Epithelial cell of proximal tubule (primary cell): ENCODE measurements at regions not wholly inside any gene's neighbourhood (a gene's known extent, or its start where the extent isn't known, plus 50 kb on each side); places are given as distances from the start of the nearest gene placed in this dataset.

ENCODE experiments used
- DNase-seq: peaks from one replicate; pipeline ENCODE4 v3.0.0-alpha.2; 2011; ENCODE audit warnings: low read depth
- H3K4me3 ChIP-seq: 2 replicates; pipeline ENCODE4 v1.5.1; 2011; ENCODE audit warnings: low read depth, mild to moderate bottlenecking, low read length
- CTCF ChIP-seq: conservative IDR thresholded peaks from 2 replicates; pipeline ENCODE4 v1.5.1; 2012; ENCODE audit warnings: low read depth, mild to moderate bottlenecking, low read length

- H3K4me3 ChIP-seq: no peak overlapping the region
- no peak for DNase-seq
- no peak for TF ChIP-seq CTCF
These were observed 58.3 kb downstream of the TMEM174 start for GRCh38 chr5:73231246-73231778.

GRCh38 chr5:73230264-73231245 is 57.6 kb downstream of the TMEM174 start:
- no peak overlapping the region for H3K4me3 ChIP-seq
- TF ChIP-seq CTCF: no peak
- DNase-seq: no peak

GRCh38 chr5:73229271-73229670 is 56.3 kb downstream of the TMEM174 start:
- no peak for DNase-seq
- no peak for TF ChIP-seq CTCF
- no peak overlapping the region for H3K4me3 ChIP-seq

- TF ChIP-seq CTCF: no peak
- no peak for DNase-seq
- H3K4me3 ChIP-seq: no peak overlapping the region
These were observed 55.1 kb downstream of the TMEM174 start for GRCh38 chr5:73228052-73228451.
